RKO (cell line): ENCODE measurements at regions not wholly inside any gene's neighbourhood (a gene's known extent, or its start where the extent isn't known, plus 50 kb on each side); places are given as distances from the start of the nearest gene placed in this dataset.

Source experiments
- DNase-seq: peaks from one replicate; pipeline ENCODE4 v3.0.0-alpha.2; 2016; ENCODE audit warnings: low spot score

DNA sequence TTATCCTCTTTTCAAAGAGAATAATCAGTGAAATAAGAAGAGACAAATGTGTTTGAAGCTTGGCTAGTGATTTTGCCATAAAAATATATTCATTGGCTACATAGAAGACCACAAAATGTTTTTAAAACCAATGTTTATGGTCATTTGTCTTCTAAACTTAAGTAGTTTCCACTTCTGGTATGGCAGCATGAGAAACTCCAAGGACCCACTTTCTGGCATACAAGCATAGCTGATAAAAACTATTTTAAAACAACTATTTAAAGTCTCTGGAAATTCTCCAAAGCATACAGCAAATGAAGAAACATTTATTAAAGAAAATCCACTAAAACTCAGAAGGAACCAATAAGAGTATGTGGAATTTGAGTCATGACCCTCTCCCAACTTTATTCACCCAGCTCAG is 89.2 kb upstream of the TOMM7 start:
- no peak for DNase-seq

- no peak for DNase-seq
Observed at GRCh38 chr7:22909917-22910316, 87.3 kb upstream of the TOMM7 start.

- DNase-seq, result no peak
Observed at GRCh38 chr7:22907805-22908204, 85.2 kb upstream of the TOMM7 start.

DNA sequence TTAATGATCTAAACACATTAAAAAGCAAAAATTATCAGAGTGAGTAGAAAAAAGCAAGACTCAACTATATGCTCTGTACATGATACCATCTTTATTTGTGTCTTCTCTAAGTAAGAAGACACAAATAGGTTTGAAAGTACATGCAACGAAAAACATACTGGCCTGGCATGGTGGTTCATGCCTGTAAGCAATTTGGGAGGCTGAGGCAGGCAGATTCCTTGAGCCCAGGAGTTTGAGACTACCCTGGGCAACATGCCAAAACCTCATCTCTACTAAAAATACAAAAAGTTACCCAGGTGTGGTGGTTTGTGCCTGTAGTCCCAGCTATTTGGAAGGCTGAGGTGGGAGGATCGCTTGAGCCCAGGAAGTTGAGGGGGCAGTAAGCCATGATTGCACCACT is 78.1 kb upstream of the TOMM7 start:
- DNase-seq, result no peak

- no peak for DNase-seq
Observed at GRCh38 chr7:22900101-22900500, 77.5 kb upstream of the TOMM7 start.

DNA sequence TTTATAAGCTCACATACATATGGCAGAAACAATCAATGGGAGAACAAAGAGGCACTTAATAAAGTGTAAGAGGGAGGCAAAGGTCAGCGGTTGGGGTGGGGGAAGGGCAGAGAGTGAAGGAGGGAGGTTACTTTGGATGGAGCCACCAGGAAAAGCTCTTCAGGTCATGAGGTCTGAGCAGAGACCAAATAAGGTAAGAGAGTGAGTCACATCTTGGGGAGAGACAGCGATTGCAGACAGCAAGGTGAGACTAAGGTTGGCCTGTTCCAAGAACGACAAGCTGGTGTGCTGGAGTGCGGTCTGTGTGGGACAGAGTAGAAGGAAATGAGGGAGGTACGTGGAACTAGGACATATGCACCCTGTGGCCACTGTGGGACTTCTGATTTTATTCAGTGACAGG is 74.3 kb upstream of the TOMM7 start:
- DNase-seq, result no peak

DNA sequence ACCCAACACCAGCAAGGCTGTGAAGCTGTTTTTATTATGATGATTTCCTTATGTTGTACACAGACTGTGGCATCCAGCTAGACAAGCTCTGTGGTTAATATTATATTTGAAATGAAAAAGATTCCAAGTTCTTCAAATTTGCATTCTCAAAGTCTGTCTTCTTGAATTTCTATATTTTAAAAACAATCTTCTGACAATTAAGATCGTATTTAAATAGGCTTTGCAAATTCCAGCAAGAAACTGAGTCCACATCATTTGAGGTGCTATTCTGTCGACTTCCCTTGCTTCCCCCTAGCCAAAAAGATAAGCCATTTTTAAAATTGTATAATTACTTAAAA is 73.1 kb upstream of the TOMM7 start:
- no peak for DNase-seq

DNA sequence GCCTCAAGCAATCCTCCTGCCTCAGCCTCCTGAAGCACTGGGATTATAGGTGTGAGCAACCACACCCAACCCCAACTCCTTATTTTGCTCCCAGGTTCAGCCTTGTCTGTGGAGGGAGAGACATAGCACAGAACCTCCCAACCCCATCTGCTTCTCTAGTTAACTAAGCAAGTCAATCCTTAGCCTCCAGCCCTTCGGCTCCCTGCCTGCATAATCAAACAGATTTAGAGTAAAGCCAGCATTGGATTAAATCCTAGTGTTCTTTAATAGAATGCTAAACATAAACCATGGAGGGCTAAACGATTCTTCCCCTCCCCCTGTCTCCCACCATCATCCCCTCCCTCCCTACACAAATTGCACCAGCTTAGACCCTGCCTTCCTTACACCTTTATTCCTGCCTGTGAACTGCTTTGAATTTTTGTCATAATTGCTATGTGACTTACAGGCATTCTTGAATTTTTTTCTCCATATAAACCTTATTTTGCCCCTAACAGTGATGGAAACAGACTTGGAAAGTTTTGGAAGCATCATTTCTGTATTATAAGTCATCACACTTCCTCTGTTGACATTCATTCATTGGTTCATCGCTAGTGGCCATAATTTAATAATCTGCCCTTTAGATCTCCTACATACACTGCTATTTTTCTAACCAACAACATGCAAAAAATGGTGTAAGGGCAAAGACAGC is 72.6 kb upstream of the TOMM7 start:
- no peak for DNase-seq

DNA sequence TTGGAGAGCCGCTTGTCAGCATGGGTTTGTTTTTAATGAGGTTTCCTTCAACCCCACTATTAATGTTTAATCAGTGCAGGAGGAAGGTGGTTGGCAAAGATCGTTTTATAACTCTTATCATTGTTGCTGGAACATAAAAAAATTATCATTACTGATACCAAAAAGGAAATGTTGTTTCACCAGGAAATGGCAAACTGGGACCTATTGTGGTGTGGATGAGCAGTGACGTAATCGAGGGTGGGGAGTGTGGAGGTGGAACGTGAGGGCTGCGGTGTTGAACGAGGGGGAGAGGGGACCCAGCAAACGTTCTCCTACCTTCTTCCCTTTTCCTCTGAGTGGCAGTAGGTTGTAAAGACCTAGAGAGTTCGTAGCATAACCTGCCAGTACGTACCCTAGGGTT is 71.9 kb upstream of the TOMM7 start:
- DNase-seq, result no peak

GRCh38 chr7:22890773-22891172 is 68.1 kb upstream of the TOMM7 start:
- no peak for DNase-seq

DNA sequence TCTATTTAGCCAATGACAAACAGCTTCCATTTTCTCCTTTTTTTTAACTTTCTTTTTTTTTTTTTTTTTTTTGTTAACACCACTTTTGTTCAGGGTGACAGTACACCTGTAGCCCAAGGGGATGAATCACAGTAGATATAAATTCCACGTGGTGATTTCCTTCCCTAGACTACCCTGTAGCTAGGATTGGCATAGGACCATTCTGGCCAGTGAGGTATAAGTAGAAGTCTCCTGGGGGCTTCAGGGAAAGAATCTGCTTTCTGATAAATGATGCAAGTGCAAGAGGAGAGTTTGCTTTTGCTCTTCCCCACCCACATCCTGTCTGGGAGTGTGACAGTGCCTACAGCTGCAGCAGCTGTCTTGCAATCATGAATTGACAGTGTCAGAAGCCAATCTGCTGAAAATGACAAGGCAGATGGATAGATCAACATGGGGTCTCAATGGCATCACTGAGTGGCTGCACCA is 63.2 kb upstream of the TOMM7 start:
- DNase-seq, result no peak

GRCh38 chr7:22884911-22885788 is 62.5 kb upstream of the TOMM7 start:
- DNase-seq, result no peak

- no peak for DNase-seq
Observed at GRCh38 chr7:22882106-22882505, 59.5 kb upstream of the TOMM7 start.

- no peak for DNase-seq
Observed at GRCh38 chr7:22879709-22880306, 57.2 kb upstream of the TOMM7 start.

GRCh38 chr7:22879280-22879679 is 56.6 kb upstream of the TOMM7 start:
- no peak for DNase-seq

DNA sequence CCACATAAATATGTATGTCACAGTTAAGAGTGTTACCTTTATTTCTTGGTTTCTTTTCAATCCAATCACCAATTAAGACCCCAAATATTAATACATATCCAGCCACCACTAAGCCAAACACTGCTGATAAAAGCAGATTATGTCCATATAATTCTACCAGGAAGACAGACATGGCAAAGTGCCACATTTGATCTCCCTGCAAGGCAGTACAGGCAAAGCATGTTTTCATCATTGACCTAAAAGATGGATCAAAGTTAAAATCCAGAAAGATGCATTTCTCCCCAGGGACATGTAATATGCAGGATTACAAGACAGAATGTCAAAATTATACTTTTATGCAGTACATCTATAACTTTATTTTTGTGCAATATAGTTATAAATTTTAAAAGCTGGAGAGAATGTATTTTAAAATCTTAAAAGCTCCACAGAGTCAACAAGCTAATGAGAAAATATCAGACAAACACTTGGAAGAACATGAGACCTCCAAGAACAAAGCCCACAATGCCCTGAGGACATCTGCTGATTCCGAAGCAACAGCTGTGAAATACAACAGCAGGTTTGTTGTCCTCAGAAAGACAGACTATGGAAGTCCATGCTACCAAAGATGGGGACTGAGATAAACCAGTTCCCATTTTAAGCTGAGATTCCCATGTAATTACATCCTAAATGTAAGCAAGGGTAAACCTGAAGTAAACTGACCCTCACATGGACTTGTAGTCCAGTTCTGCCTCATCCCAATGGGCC is 54.5 kb upstream of the TOMM7 start:
- DNase-seq, result no peak

DNA sequence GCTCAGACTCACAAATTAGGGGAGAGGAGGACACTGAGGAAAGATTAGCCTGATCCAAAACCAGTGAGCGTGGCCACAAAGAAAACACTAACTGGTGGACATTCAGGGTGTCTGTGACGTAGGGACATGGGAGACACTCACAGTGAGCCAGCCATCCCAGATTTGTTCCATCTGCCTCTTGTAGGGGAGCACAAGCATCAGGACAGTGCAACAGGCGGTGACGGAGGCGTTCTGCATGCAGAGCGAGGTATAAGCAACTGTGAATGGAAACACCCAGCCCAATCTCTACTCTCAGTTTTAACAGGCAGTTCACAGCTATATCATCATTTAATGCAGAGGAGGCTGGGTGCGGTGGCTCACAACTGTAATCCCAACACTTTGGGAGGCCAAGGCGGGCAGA is 52.8 kb upstream of the TOMM7 start:
- no peak for DNase-seq

DNA sequence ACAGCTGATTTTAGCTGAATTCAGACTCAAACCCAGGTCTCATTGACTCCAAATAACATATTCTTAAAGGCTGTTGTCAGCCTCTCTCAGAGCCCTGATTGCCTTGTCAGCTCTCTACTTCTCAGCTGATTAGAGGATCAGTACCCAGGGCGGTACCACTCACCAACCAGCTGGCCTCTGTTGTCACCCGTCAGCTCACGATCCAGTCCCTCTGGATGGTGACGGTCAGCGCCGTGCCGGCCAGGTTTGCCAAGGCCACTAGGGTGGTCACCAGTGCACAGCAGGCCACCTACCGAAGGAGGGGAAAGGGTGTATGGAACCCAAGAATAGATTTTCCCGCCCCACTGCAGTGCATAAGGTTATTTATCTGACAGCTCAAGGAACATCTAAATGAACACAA is 52.3 kb upstream of the TOMM7 start:
- DNase-seq, result no peak
